GM18867 (cell line): ENCODE measurements at regions not wholly inside any gene's neighbourhood (a gene's known extent, or its start where the extent isn't known, plus 50 kb on each side); places are given as distances from the start of the nearest gene placed in this dataset.

Experiments used
- ATAC-seq: cut with Tn5 transposase; IDR thresholded peaks from one replicate; pipeline ENCODE4 v1.9.1; 2021; ENCODE audit warnings: mild to moderate bottlenecking, moderate library complexity; ENCODE audit not compliant: unreplicated experiment

GRCh38 chr4:148828291-148828690, 386.1 kb upstream of the NR3C2 start:
- no peak for ATAC-seq

GRCh38 chr4:148827781-148828180, 385.6 kb upstream of the NR3C2 start:
- no peak for ATAC-seq

GRCh38 chr4:148823419-148823769, 381.2 kb upstream of the NR3C2 start:
- no peak for ATAC-seq

- ATAC-seq: no peak
These were observed 380.6 kb upstream of the NR3C2 start for GRCh38 chr4:148822572-148823418.

- no peak for ATAC-seq
These were observed 371.8 kb upstream of the NR3C2 start for GRCh38 chr4:148814030-148814429.

GRCh38 chr4:148813289-148813688, 371.1 kb upstream of the NR3C2 start:
- ATAC-seq: no peak

- no peak for ATAC-seq
These were observed 369.9 kb upstream of the NR3C2 start for GRCh38 chr4:148812101-148812500.

- no peak for ATAC-seq
These were observed 368.2 kb upstream of the NR3C2 start for GRCh38 chr4:148810461-148810860.

GRCh38 chr4:148808416-148808815, 366.2 kb upstream of the NR3C2 start:
- no peak for ATAC-seq

GRCh38 chr4:148800940-148801339, 358.7 kb upstream of the NR3C2 start:
- no peak for ATAC-seq

GRCh38 chr4:148800336-148800885, 358.2 kb upstream of the NR3C2 start:
- ATAC-seq: no peak

- no peak for ATAC-seq
These were observed 353.1 kb upstream of the NR3C2 start for GRCh38 chr4:148795156-148795864.

GRCh38 chr4:148793221-148793620, 351.0 kb upstream of the NR3C2 start:
- ATAC-seq: no peak

- ATAC-seq: no peak
These were observed 348.5 kb upstream of the NR3C2 start for GRCh38 chr4:148790691-148791090.

GRCh38 chr4:148790246-148790645, 348.0 kb upstream of the NR3C2 start:
- ATAC-seq: no peak

- no peak for ATAC-seq
These were observed 345.7 kb upstream of the NR3C2 start for GRCh38 chr4:148787831-148788477.

- no peak for ATAC-seq
These were observed 345.1 kb upstream of the NR3C2 start for GRCh38 chr4:148787285-148787684.

- ATAC-seq: no peak
These were observed 344.5 kb upstream of the NR3C2 start for GRCh38 chr4:148786699-148787098.

GRCh38 chr4:148782284-148782683, 340.1 kb upstream of the NR3C2 start:
- ATAC-seq: no peak

GRCh38 chr4:148780426-148781005, 338.3 kb upstream of the NR3C2 start:
- no peak for ATAC-seq

GRCh38 chr4:148779771-148780170, 337.6 kb upstream of the NR3C2 start:
- no peak for ATAC-seq
